Erythroblast (primary cell): ENCODE measurements at regions not wholly inside any gene's neighbourhood (a gene's known extent, or its start where the extent isn't known, plus 50 kb on each side); places are given as distances from the start of the nearest gene placed in this dataset.

Experiments used
- GATA1 ChIP-seq: IDR thresholded peaks from 2 replicates; pipeline ENCODE4 v1.6.1; 2011; ENCODE audit warnings: low read depth, mild to moderate bottlenecking, control low read depth, low read length, moderate library complexity
- POLR2A ChIP-seq: IDR thresholded peaks from 2 replicates; pipeline ENCODE4 v1.6.1; 2011; ENCODE audit warnings: mild to moderate bottlenecking, low read length

DNA sequence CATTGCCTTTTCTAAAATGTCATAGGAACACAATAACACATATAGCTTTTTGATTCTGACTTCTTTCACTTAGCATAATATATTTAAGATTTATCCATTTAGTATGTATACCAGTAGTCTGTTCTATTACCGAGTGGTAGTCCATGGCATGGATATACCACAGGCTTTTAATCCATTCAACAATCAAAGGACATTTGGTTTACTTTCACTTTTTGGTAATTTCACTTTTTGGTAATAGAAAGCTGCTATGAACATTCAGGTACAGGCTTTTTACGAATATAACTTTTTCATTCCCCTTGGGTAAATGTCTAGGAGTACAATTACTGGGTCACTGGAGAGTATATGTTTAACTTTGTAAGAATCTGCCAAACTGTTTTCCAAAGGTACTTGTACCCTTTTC, 100.7 kb upstream of the PRICKLE1 start:
- TF ChIP-seq POLR2A (no peak), GATA1 (no peak)
